ENCODE measurements at regions not wholly inside any gene's neighbourhood (a gene's known extent, or its start where the extent isn't known, plus 50 kb on each side); places are given as distances from the start of the nearest gene placed in this dataset.

GRCh38 chr11:120037111-120037510 lies 100.8 kb downstream of the TRIM29 start:
- TF ChIP-seq CTCF (IDR thresholded peaks at IDR 0.05; ENCODE audit: low read depth, low read length, poor library complexity, severe bottlenecking) (no peak), EZH2phosphoT487 (IDR thresholded peaks at IDR 0.05; ENCODE audit: borderline replicate concordance, low read length) (no peak)
